Caco-2 (cell line): ENCODE measurements at regions not wholly inside any gene's neighbourhood (a gene's known extent, or its start where the extent isn't known, plus 50 kb on each side); places are given as distances from the start of the nearest gene placed in this dataset.

ENCODE experiments used
- BruUV-seq: library from RNA; stranded (reverse); fragments of 400-500 nt; replicated peaks from 2 replicates; lab custom pipeline; 2021; lab: Mats Ljungman, UMichigan
- CTCF ChIA-PET: fragments of 300-600 bp; sonication (Branson Sonifier 250); formaldehyde crosslinking; loops from one replicate; lab custom pipeline; 2022; ENCODE audit warnings: antibody characterized with exemption; lab: Charles Lee
- POLR2A ChIA-PET: fragments of 300-600 bp; sonication (Branson Sonifier 250); formaldehyde crosslinking; loops from one replicate; lab custom pipeline; 2022; ENCODE audit warnings: antibody characterized with exemption; lab: Charles Lee
- DNase-seq, 2 experiments: peaks; one replicate each; pipeline versions ENCODE4 v3.0.0 to v3.0.0-alpha.2; 2020 to 2022
- H3K27me3 ChIP-seq: replicated peaks from 2 replicates; pipeline ENCODE4 v1.6.0; 2011; ENCODE audit warnings: low read length; ENCODE audit not compliant: control insufficient read depth, insufficient read depth
- H3K36me3 ChIP-seq: 2 replicates; pipeline ENCODE4 v1.5.1; 2011; ENCODE audit warnings: low read length; ENCODE audit not compliant: control insufficient read depth, insufficient read depth
- H3K4me1 ChIP-seq: fragments of 250-450 bp; sonication (Bioruptor Pico); 2 replicates; pipeline ENCODE4 v1.5.1; 2020; ENCODE audit warnings: mild to moderate bottlenecking
- H3K4me3 ChIP-seq: 2 replicates; pipeline ENCODE4 v1.5.1; 2011; ENCODE audit warnings: low read depth, mild to moderate bottlenecking, control low read depth, low read length
- H3K9me3 ChIP-seq: fragments of 250-450 bp; sonication (Bioruptor Pico); 2 replicates; pipeline ENCODE4 v1.5.1; 2020; ENCODE audit warnings: mild to moderate bottlenecking, moderate library complexity
- H3K27ac Mint-ChIP-seq: one replicate; pipeline ENCODE4 v1.8.0; 2022; ENCODE audit warnings: mixed read lengths; ENCODE audit not compliant: unreplicated experiment
- H3K27me3 Mint-ChIP-seq: one replicate; pipeline ENCODE4 v1.8.0; 2022; ENCODE audit warnings: mixed read lengths; ENCODE audit not compliant: insufficient read depth, unreplicated experiment
- H3K36me3 Mint-ChIP-seq: one replicate; pipeline ENCODE4 v1.8.0; 2022; ENCODE audit warnings: mild to moderate bottlenecking, mixed read lengths; ENCODE audit not compliant: insufficient read depth, unreplicated experiment
- H3K4me1 Mint-ChIP-seq: one replicate; pipeline ENCODE4 v1.8.0; 2022; ENCODE audit warnings: low read depth, mixed read lengths; ENCODE audit not compliant: unreplicated experiment
- H3K4me3 Mint-ChIP-seq: one replicate; pipeline ENCODE4 v1.8.0; 2022; ENCODE audit warnings: mild to moderate bottlenecking, moderate library complexity, mixed read lengths; ENCODE audit not compliant: unreplicated experiment
- H3K9me3 Mint-ChIP-seq: one replicate; pipeline ENCODE4 v1.8.0; 2022; ENCODE audit warnings: mixed read lengths; ENCODE audit not compliant: unreplicated experiment
- CTCF ChIP-seq, 2 experiments: fragments of 200-600 bp in 1 of 2; IDR thresholded peaks; 1 replicate in 1 of 2; 2 replicates in 1 of 2; pipeline versions ENCODE4 v1.5.1 to v1.8.0; 2011 to 2022; ENCODE audit warnings: antibody characterized with exemption in 1 of 2, control low read depth in 1 of 2, inconsistent platforms in 1 of 2, low read depth in 1 of 2, low read length in 1 of 2, mild to moderate bottlenecking in 1 of 2, moderate library complexity in 1 of 2; ENCODE audit not compliant: insufficient read depth in 1 of 2, severe bottlenecking in 1 of 2, unreplicated experiment in 1 of 2
- intact Hi-C: fragments of 100-400 bp; cut with micrococcal nuclease; formaldehyde crosslinking; loops from one replicate; pipeline ENCODE4 v1.10.0; 2022; ENCODE audit not compliant: unreplicated experiment

GRCh38 chr16:60346256-60346655, 1612.1 kb upstream of the GOT2 start:
- H3K4me1 Mint-ChIP-seq: no peaks in the 10 kb centered on the region
- POLR2A ChIA-PET: no interaction called here
- H3K36me3 Mint-ChIP-seq: no peaks in the 10 kb centered on the region
- CTCF ChIA-PET: no interaction called here
- intact Hi-C loops: no loop called here
- H3K9me3 Mint-ChIP-seq: no peaks in the 10 kb centered on the region
- no peak for DNase-seq
- H3K9me3 ChIP-seq: no peaks in the 10 kb centered on the region
- H3K27me3 Mint-ChIP-seq: peaks cover 7% of the 10 kb centered on the region
- no TSS peak for BruUV-seq
- no peak overlapping the region for H3K27ac Mint-ChIP-seq
- no peak overlapping the region for H3K4me3 Mint-ChIP-seq
- no peaks in the 10 kb centered on the region for H3K36me3 ChIP-seq
- H3K4me3 ChIP-seq: no peak overlapping the region
- H3K27me3 ChIP-seq: no peaks in the 10 kb centered on the region
- H3K4me1 ChIP-seq: no peaks in the 10 kb centered on the region
- no peak for TF ChIP-seq CTCF (IDR thresholded peaks at IDR 0.05; ENCODE audit: insufficient read depth in 1 of 2, low read depth in 1 of 2, low read length in 1 of 2, severe bottlenecking in 1 of 2, unreplicated experiment in 1 of 2)

- no peak for DNase-seq
- Histone ChIP-seq H3K27me3 (no peaks in the 10 kb centered on the region), H3K9me3 (no peaks in the 10 kb centered on the region), H3K4me3 (no peak overlapping the region), H3K36me3 (no peaks in the 10 kb centered on the region), H3K4me1 (no peaks in the 10 kb centered on the region)
- TF ChIP-seq CTCF (IDR thresholded peaks at IDR 0.05; ENCODE audit: insufficient read depth in 1 of 2, low read depth in 1 of 2, low read length in 1 of 2, severe bottlenecking in 1 of 2, unreplicated experiment in 1 of 2): no peak
- ChIA-PET CTCF (no interaction called here), POLR2A (no interaction called here)
- Mint-ChIP-seq H3K9me3 (no peaks in the 10 kb centered on the region), H3K4me1 (no peaks in the 10 kb centered on the region), H3K27me3 (no peaks in the 10 kb centered on the region), H3K27ac (no peak overlapping the region), H3K36me3 (no peaks in the 10 kb centered on the region), H3K4me3 (no peak overlapping the region)
- BruUV-seq: no TSS peak
- intact Hi-C loops: no loop called here
Observed at GRCh38 chr16:60337671-60338070, 1603.6 kb upstream of the GOT2 start.

GRCh38 chr16:60331168-60331567, 1597.1 kb upstream of the GOT2 start:
- intact Hi-C loops: no loop called here
- no peaks in the 10 kb centered on the region for H3K4me1 Mint-ChIP-seq
- ChIA-PET CTCF (no interaction called here), POLR2A (no interaction called here)
- no peak overlapping the region for H3K4me3 ChIP-seq
- no peaks in the 10 kb centered on the region for H3K27me3 ChIP-seq
- H3K9me3 Mint-ChIP-seq: no peaks in the 10 kb centered on the region
- H3K27ac Mint-ChIP-seq: no peak overlapping the region
- no peaks in the 10 kb centered on the region for H3K36me3 Mint-ChIP-seq
- no peaks in the 10 kb centered on the region for H3K4me1 ChIP-seq
- no peak overlapping the region for H3K4me3 Mint-ChIP-seq
- no peak for TF ChIP-seq CTCF (IDR thresholded peaks at IDR 0.05; ENCODE audit: insufficient read depth in 1 of 2, low read depth in 1 of 2, low read length in 1 of 2, severe bottlenecking in 1 of 2, unreplicated experiment in 1 of 2)
- no peaks in the 10 kb centered on the region for H3K9me3 ChIP-seq
- no peaks in the 10 kb centered on the region for H3K36me3 ChIP-seq
- no peaks in the 10 kb centered on the region for H3K27me3 Mint-ChIP-seq
- DNase-seq: no peak
- BruUV-seq: no TSS peak
